HCT116 (cell line): ENCODE measurements at regions not wholly inside any gene's neighbourhood (a gene's known extent, or its start where the extent isn't known, plus 50 kb on each side); places are given as distances from the start of the nearest gene placed in this dataset.

ENCODE experiments used
- ATAC-seq: fragments of 200-7000 bp; cut with Tn5 transposase; 2 replicates; pipeline ENCODE4 v1.9.1; 2020; ENCODE audit warnings: mild to moderate bottlenecking, moderate library complexity
- BruUV-seq: library from RNA; stranded (reverse); fragments of 400-500 nt; replicated peaks from 2 replicates; lab custom pipeline; 2021; lab: Mats Ljungman, UMichigan
- CTCF ChIA-PET: fragments of 300-600 bp; sonication (Branson Sonifier 250); formaldehyde crosslinking; loops from one replicate; lab custom pipeline; 2021; ENCODE audit warnings: antibody characterized with exemption; lab: Charles Lee
- POLR2A ChIA-PET: fragments of 300-600, 350-600 bp; sonication (Branson Sonifier 250); formaldehyde crosslinking; loops from one replicate; lab custom pipeline; 2021; ENCODE audit warnings: antibody characterized with exemption; lab: Charles Lee
- RAD21 ChIA-PET, 2 experiments: fragments of 300-600 bp; sonication (Branson Sonifier 250); formaldehyde crosslinking; loops; one replicate each; lab custom pipeline; 2023; ENCODE audit warnings: low total read pairs in 2 of 2; ENCODE audit not compliant: uncharacterized antibody in 2 of 2, unreplicated experiment in 2 of 2, low non-redundant PET in 1 of 2; lab: Charles Lee
- DNase-seq: peaks from one replicate; pipeline ENCODE4 v3.0.0-alpha.2; 2010; ENCODE audit warnings: low read depth, low spot score
- H2AFZ ChIP-seq: fragments of 200-600 bp; shearing (Covaris generic), sonication (generic); 2 replicates; pipeline ENCODE4 v1.6.1; 2017; ENCODE audit warnings: low read depth, mixed run types, mixed read lengths, antibody characterized with exemption, low read length; ENCODE audit not compliant: poor library complexity, severe bottlenecking
- H3K27ac ChIP-seq: 2 replicates; pipeline ENCODE4 v1.5.1; 2012; ENCODE audit warnings: low read depth, low read length
- H3K27me3 ChIP-seq: fragments of 200-600 bp; sonication (generic); 2 replicates; pipeline ENCODE4 v1.6.1; 2016; ENCODE audit warnings: mixed run types, low read length, mixed read lengths; ENCODE audit not compliant: insufficient read depth
- H3K36me3 ChIP-seq, 2 experiments: fragments of 200-500 bp in 1 of 2; fragments of 200-600 bp in 1 of 2; sonication (Bioruptor generic) in 1 of 2; sonication (generic) in 1 of 2; 2 replicates each; pipeline versions ENCODE4 v1.5.1 to v1.6.1; 2014 to 2016; ENCODE audit warnings: low read length in 2 of 2, inconsistent platforms in 1 of 2, mixed read lengths in 1 of 2, mixed run types in 1 of 2; ENCODE audit not compliant: insufficient read depth in 2 of 2, control insufficient read depth in 1 of 2
- H3K4me1 ChIP-seq, 2 experiments: fragments of 200-600 bp in 1 of 2; sonication (generic) in 1 of 2; 2 replicates each; pipeline versions ENCODE4 v1.5.1 to v1.6.1; 2012 to 2017; ENCODE audit warnings: low read length in 2 of 2, inconsistent platforms in 1 of 2, mild to moderate bottlenecking in 1 of 2, mixed read lengths in 1 of 2, mixed run types in 1 of 2, moderate library complexity in 1 of 2; ENCODE audit not compliant: insufficient read depth in 2 of 2, control insufficient read depth in 1 of 2
- H3K4me2 ChIP-seq: fragments of 200-600 bp; sonication (generic); 2 replicates; pipeline ENCODE4 v1.6.1; 2017; ENCODE audit warnings: mixed run types, low read length, mixed read lengths
- H3K4me3 ChIP-seq, 2 experiments: fragments of 200-600 bp in 1 of 2; sonication (generic) in 1 of 2; replicated peaks in 1 of 2; 2 replicates each; pipeline ENCODE4 v1.5.1; 2011 to 2016; ENCODE audit warnings: low read length in 2 of 2, control low read depth in 1 of 2, low read depth in 1 of 2, mild to moderate bottlenecking in 1 of 2, mixed read lengths in 1 of 2, mixed run types in 1 of 2
- H3K79me2 ChIP-seq: fragments of 200-600 bp; sonication (generic); 2 replicates; pipeline ENCODE4 v1.6.1; 2017; ENCODE audit warnings: mild to moderate bottlenecking, mixed run types, low read length, moderate library complexity, mixed read lengths; ENCODE audit not compliant: insufficient read depth
- H3K9ac ChIP-seq: fragments of 200-600 bp; sonication (generic); 2 replicates; pipeline ENCODE4 v1.6.1; 2016; ENCODE audit warnings: low read length, mixed read lengths
- H3K9me2 ChIP-seq: fragments of 200-600 bp; sonication (generic), shearing (Covaris generic); 2 replicates; pipeline ENCODE4 v1.6.1; 2017; ENCODE audit warnings: mixed run types, mild to moderate bottlenecking, moderate library complexity; ENCODE audit not compliant: insufficient read depth
- H3K9me3 ChIP-seq, 2 experiments: fragments of 200-500 bp in 1 of 2; fragments of 200-600 bp in 1 of 2; sonication (Bioruptor generic) in 1 of 2; sonication (generic) in 1 of 2; 2 replicates each; pipeline ENCODE4 v1.6.1; 2014 to 2017; ENCODE audit warnings: low read length in 2 of 2, mixed read lengths in 2 of 2, inconsistent platforms in 1 of 2, low read depth in 1 of 2, mild to moderate bottlenecking in 1 of 2, mixed run types in 1 of 2, moderate library complexity in 1 of 2; ENCODE audit not compliant: control insufficient read depth in 1 of 2, insufficient read depth in 1 of 2
- H4K20me1 ChIP-seq: fragments of 200-600 bp; sonication (generic), shearing (Covaris generic); 2 replicates; pipeline ENCODE4 v1.6.1; 2017; ENCODE audit warnings: mixed run types, mild to moderate bottlenecking, moderate library complexity; ENCODE audit not compliant: insufficient read depth
- ATF3 ChIP-seq: IDR thresholded peaks from 2 replicates; pipeline ENCODE4 v1.6.1; 2012
- CEBPB ChIP-seq: IDR thresholded peaks from 2 replicates; pipeline ENCODE4 v1.6.1; 2012; ENCODE audit warnings: low read depth
- EGR1 ChIP-seq: IDR thresholded peaks from 2 replicates; pipeline ENCODE4 v1.6.1; 2012; ENCODE audit warnings: low read depth
- ELF1 ChIP-seq: IDR thresholded peaks from 2 replicates; pipeline ENCODE4 v1.6.1; 2012; ENCODE audit warnings: low read depth, borderline replicate concordance
- EZH2 ChIP-seq: fragments of 200-600 bp; sonication (generic); IDR thresholded peaks from 2 replicates; pipeline ENCODE4 v1.6.1; 2017; ENCODE audit warnings: antibody characterized with exemption, mixed run types
- MAX ChIP-seq: IDR thresholded peaks from 2 replicates; pipeline ENCODE4 v1.6.1; 2012
- POLR2A ChIP-seq: IDR thresholded peaks from 2 replicates; pipeline ENCODE4 v1.7.0; 2011; ENCODE audit warnings: borderline replicate concordance; ENCODE audit not compliant: insufficient read depth, insufficient read length; ENCODE audit errors: extremely low read depth
- POLR2AphosphoS5 ChIP-seq: IDR thresholded peaks from 2 replicates; pipeline ENCODE4 v1.6.1; 2011; ENCODE audit warnings: mild to moderate bottlenecking, low read depth, low read length, moderate library complexity
- REST ChIP-seq: IDR thresholded peaks from 2 replicates; pipeline ENCODE4 v1.6.1; 2012; ENCODE audit warnings: low read depth
- SP1 ChIP-seq: IDR thresholded peaks from 2 replicates; pipeline ENCODE4 v1.6.1; 2012; ENCODE audit warnings: low read depth
- SRF ChIP-seq: IDR thresholded peaks from 2 replicates; pipeline ENCODE4 v1.6.1; 2012; ENCODE audit warnings: low read depth
- ZBTB33 ChIP-seq: IDR thresholded peaks from 2 replicates; pipeline ENCODE4 v1.6.1; 2011; ENCODE audit warnings: mild to moderate bottlenecking, low read length, moderate library complexity; ENCODE audit not compliant: insufficient replicate concordance; ENCODE audit errors: extremely low read depth
- ZFX ChIP-seq: fragments of 450-650 bp; IDR thresholded peaks from 2 replicates; pipeline ENCODE4 v1.6.1; 2017
- ZNF274 ChIP-seq: fragments of 200-500 bp; sonication (Bioruptor generic); IDR thresholded peaks from 2 replicates; pipeline ENCODE4 v1.6.1; 2014; ENCODE audit warnings: mild to moderate bottlenecking, low read depth, low read length, inconsistent platforms
- intact Hi-C: fragments of 100-400 bp; cut with micrococcal nuclease; formaldehyde crosslinking; loops from 2 replicates; pipeline ENCODE4 v1.10.0; 2022

- Histone ChIP-seq H3K4me3 (no peak overlapping the region), H3K9me2 (no peaks in the 10 kb centered on the region), H3K9me3 (no peaks in the 10 kb centered on the region), H3K4me2 (no peak overlapping the region), H3K27me3 (no peaks in the 10 kb centered on the region), H3K79me2 (no peaks in the 10 kb centered on the region), H3K36me3 (no peaks in the 10 kb centered on the region), H3K9ac (no peak overlapping the region), H3K4me1 (no peaks in the 10 kb centered on the region), H4K20me1 (no peaks in the 10 kb centered on the region), H3K27ac (no peak overlapping the region), H2AFZ (no peak overlapping the region)
- ATAC-seq (no peak), DNase-seq (no peak)
- RAD21 ChIA-PET = no interaction called here
- BruUV-seq = no TSS peak
- TF ChIP-seq ATF3 (no peak), SRF (no peak), ZFX (no peak), EGR1 (no peak), ZBTB33 (no peak), EZH2 (no peak), POLR2A (no peak), SP1 (no peak), ZNF274 (no peak), ELF1 (no peak), CEBPB (no peak), REST (no peak), MAX (no peak), POLR2AphosphoS5 (no peak)
- intact Hi-C loops = no loop called here
- CTCF ChIA-PET = no interaction called here
- POLR2A ChIA-PET = no interaction called here
These were observed 396.0 kb upstream of the SMIM31 start for GRCh38 chr4:164357957-164358356.
